KMS-11 (cell line): ENCODE measurements at regions not wholly inside any gene's neighbourhood (a gene's known extent, or its start where the extent isn't known, plus 50 kb on each side); places are given as distances from the start of the nearest gene placed in this dataset.

Source experiments
- H2AFZ ChIP-seq: fragments of 200-600 bp; sonication (generic); 2 replicates; pipeline ENCODE4 v1.6.1; 2016; ENCODE audit warnings: antibody characterized with exemption, mixed run types, low read depth
- H3K27ac ChIP-seq: fragments of 200-600 bp; sonication (generic); 2 replicates; pipeline ENCODE4 v1.6.1; 2016; ENCODE audit warnings: mild to moderate bottlenecking, mixed run types
- H3K27me3 ChIP-seq: fragments of 200-600 bp; sonication (generic); 2 replicates; pipeline ENCODE4 v1.6.1; 2017; ENCODE audit warnings: mild to moderate bottlenecking, low read depth, mixed run types, moderate library complexity; ENCODE audit not compliant: insufficient read depth
- H3K36me3 ChIP-seq: fragments of 200-600 bp; sonication (generic); 2 replicates; pipeline ENCODE4 v1.6.1; 2017; ENCODE audit warnings: mild to moderate bottlenecking, mixed run types; ENCODE audit not compliant: insufficient read depth
- H3K4me1 ChIP-seq: fragments of 200-600 bp; sonication (generic); 2 replicates; pipeline ENCODE4 v1.6.1; 2016; ENCODE audit warnings: mild to moderate bottlenecking, low read depth, mixed run types; ENCODE audit not compliant: poor library complexity, severe bottlenecking
- H3K4me2 ChIP-seq: fragments of 200-600 bp; sonication (generic); 2 replicates; pipeline ENCODE4 v1.7.0; 2016; ENCODE audit warnings: mild to moderate bottlenecking, mixed run types
- H3K4me3 ChIP-seq: fragments of 200-600 bp; sonication (generic); IDR thresholded peaks from 2 replicates; pipeline ENCODE4 v1.6.1; 2017; ENCODE audit warnings: low read depth, low read length, mixed read lengths; ENCODE audit not compliant: insufficient read depth
- H3K79me2 ChIP-seq: fragments of 200-600 bp; sonication (generic); 2 replicates; pipeline ENCODE4 v1.6.1; 2016; ENCODE audit warnings: low read depth, mixed run types; ENCODE audit not compliant: insufficient read depth
- H3K9ac ChIP-seq: fragments of 200-600 bp; sonication (generic); 2 replicates; pipeline ENCODE4 v1.6.1; 2016; ENCODE audit warnings: mild to moderate bottlenecking, mixed run types
- H4K20me1 ChIP-seq: fragments of 200-600 bp; sonication (generic); 2 replicates; pipeline ENCODE4 v1.6.1; 2016; ENCODE audit warnings: mild to moderate bottlenecking, mixed run types; ENCODE audit not compliant: insufficient read depth
- CTCF ChIP-seq: fragments of 200-600 bp; sonication (generic); conservative IDR thresholded peaks from 2 replicates; pipeline ENCODE4 v1.6.1; 2017; ENCODE audit warnings: low read depth, mild to moderate bottlenecking, antibody characterized with exemption, low read length, moderate library complexity, mixed read lengths

- H3K27me3 ChIP-seq: no peaks in the 10 kb centered on the region
- H3K4me1 ChIP-seq: no peaks in the 10 kb centered on the region
- H3K4me2 ChIP-seq: no peak overlapping the region
- no peaks in the 10 kb centered on the region for H3K36me3 ChIP-seq
- no peaks in the 10 kb centered on the region for H4K20me1 ChIP-seq
- H3K79me2 ChIP-seq: no peaks in the 10 kb centered on the region
- no peak overlapping the region for H3K27ac ChIP-seq
- H2AFZ ChIP-seq: no peak overlapping the region
- TF ChIP-seq CTCF: no peak
- H3K4me3 ChIP-seq: no peak overlapping the region
- H3K9ac ChIP-seq: no peak overlapping the region
These were observed 370.2 kb upstream of the BRINP1 start for GRCh38 chr9:119739476-119739875.

GRCh38 chr9:119736491-119737454 is 367.5 kb upstream of the BRINP1 start:
- Histone ChIP-seq H2AFZ (no peak overlapping the region), H3K4me2 (no peak overlapping the region), H3K9ac (no peak overlapping the region), H3K4me3 (no peak overlapping the region), H3K4me1 (no peaks in the 10 kb centered on the region), H3K27ac (no peak overlapping the region), H3K36me3 (no peaks in the 10 kb centered on the region), H3K79me2 (no peaks in the 10 kb centered on the region), H3K27me3 (no peaks in the 10 kb centered on the region), H4K20me1 (no peaks in the 10 kb centered on the region)
- TF ChIP-seq CTCF: no peak

- Histone ChIP-seq H3K4me2 (no peak overlapping the region), H2AFZ (no peak overlapping the region), H3K27me3 (no peaks in the 10 kb centered on the region), H3K4me1 (no peaks in the 10 kb centered on the region), H4K20me1 (no peaks in the 10 kb centered on the region), H3K4me3 (no peak overlapping the region), H3K36me3 (no peaks in the 10 kb centered on the region), H3K79me2 (no peaks in the 10 kb centered on the region), H3K9ac (no peak overlapping the region), H3K27ac (no peak overlapping the region)
- no peak for TF ChIP-seq CTCF
These were observed 358.8 kb upstream of the BRINP1 start for GRCh38 chr9:119727988-119728387.

DNA sequence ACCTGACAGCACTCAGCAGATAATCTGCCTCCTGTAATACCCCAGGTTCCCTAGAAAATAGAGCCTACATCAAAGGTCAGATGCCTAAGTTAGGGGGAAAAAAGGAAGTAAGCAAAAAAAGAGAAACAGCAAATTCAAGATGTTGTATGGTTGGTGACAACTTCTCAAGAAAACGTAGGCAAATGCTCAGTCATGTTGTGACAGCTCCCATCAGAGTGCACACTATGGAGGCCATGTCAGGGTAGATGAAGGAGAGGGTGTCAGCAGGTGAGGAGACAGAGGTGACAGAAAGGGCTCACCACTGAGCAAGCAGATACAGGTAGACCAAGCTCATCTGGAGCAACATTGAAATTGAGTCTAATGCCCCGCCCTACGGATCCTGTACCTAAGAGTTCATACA is 356.8 kb upstream of the BRINP1 start:
- TF ChIP-seq CTCF: no peak
- no peak overlapping the region for H3K9ac ChIP-seq
- no peak overlapping the region for H3K27ac ChIP-seq
- H3K4me1 ChIP-seq: no peaks in the 10 kb centered on the region
- H4K20me1 ChIP-seq: no peaks in the 10 kb centered on the region
- no peaks in the 10 kb centered on the region for H3K36me3 ChIP-seq
- H2AFZ ChIP-seq: no peak overlapping the region
- H3K27me3 ChIP-seq: no peaks in the 10 kb centered on the region
- H3K4me3 ChIP-seq: no peak overlapping the region
- H3K4me2 ChIP-seq: no peak overlapping the region
- no peaks in the 10 kb centered on the region for H3K79me2 ChIP-seq
